Neural progenitor cell (in vitro differentiated cells): ENCODE measurements at regions not wholly inside any gene's neighbourhood (a gene's known extent, or its start where the extent isn't known, plus 50 kb on each side); places are given as distances from the start of the nearest gene placed in this dataset.
A peak's percentile ranks its signal among the peaks of the same experiment; 100 is the strongest.

Experiments used
- DNase-seq: peaks from one replicate; pipeline ENCODE4 v3.0.0-alpha.2; 2016; ENCODE audit warnings: low spot score
- H2AFZ ChIP-seq: fragments of 200-600 bp; sonication (generic); replicated peaks from 2 replicates; pipeline ENCODE4 v1.6.1; 2016; ENCODE audit warnings: antibody characterized with exemption
- H3F3A ChIP-seq: fragments of 200-600 bp; sonication (generic); 2 replicates; pipeline ENCODE4 v1.6.1; 2016; ENCODE audit warnings: antibody characterized with exemption, low read depth
- H3K27ac ChIP-seq: fragments of 200-600 bp; sonication (generic); 2 replicates; pipeline ENCODE4 v1.5.1; 2016; ENCODE audit warnings: mild to moderate bottlenecking
- H3K27me3 ChIP-seq: fragments of 200-600 bp; sonication (generic); 2 replicates; pipeline ENCODE4 v1.6.1; 2016; ENCODE audit warnings: mild to moderate bottlenecking, moderate library complexity
- H3K36me3 ChIP-seq: fragments of 200-600 bp; sonication (generic); 2 replicates; pipeline ENCODE4 v1.5.1; 2016
- H3K4me1 ChIP-seq: fragments of 200-600 bp; sonication (generic); 2 replicates; pipeline ENCODE4 v1.6.1; 2016; ENCODE audit warnings: mixed run types
- H3K4me2 ChIP-seq: fragments of 200-600 bp; sonication (generic); 2 replicates; pipeline ENCODE4 v1.6.1; 2016
- H3K4me3 ChIP-seq: fragments of 200-600 bp; sonication (generic); 2 replicates; pipeline ENCODE4 v1.5.1; 2016
- H3K79me2 ChIP-seq: fragments of 200-600 bp; sonication (generic); 2 replicates; pipeline ENCODE4 v1.6.1; 2016; ENCODE audit warnings: low read depth
- H3K9ac ChIP-seq: fragments of 200-600 bp; sonication (generic); 2 replicates; pipeline ENCODE4 v1.6.1; 2016
- H3K9me3 ChIP-seq: fragments of 200-600 bp; sonication (generic); 2 replicates; pipeline ENCODE4 v1.5.1; 2016; ENCODE audit warnings: low read depth
- H4K20me1 ChIP-seq: fragments of 200-600 bp; sonication (generic); 2 replicates; pipeline ENCODE4 v1.6.1; 2016; ENCODE audit warnings: low read depth
- H3K27ac Mint-ChIP-seq: 3 replicates; pipeline ENCODE4 v1.8.0; 2021; ENCODE audit warnings: mixed read lengths
- H3K27me3 Mint-ChIP-seq: 2 replicates; pipeline ENCODE4 v1.8.0; 2022; ENCODE audit warnings: low read depth, mild to moderate bottlenecking, inconsistent platforms, moderate library complexity, mixed read lengths; ENCODE audit not compliant: insufficient read depth
- H3K36me3 Mint-ChIP-seq: 3 replicates; pipeline ENCODE4 v1.8.0; 2021; ENCODE audit warnings: mixed read lengths
- H3K4me1 Mint-ChIP-seq: 3 replicates; pipeline ENCODE4 v1.8.0; 2021; ENCODE audit warnings: mixed read lengths
- H3K4me3 Mint-ChIP-seq: 3 replicates; pipeline ENCODE4 v1.8.0; 2021; ENCODE audit warnings: mild to moderate bottlenecking, moderate library complexity, mixed read lengths
- H3K9me3 Mint-ChIP-seq: 3 replicates; pipeline ENCODE4 v1.8.0; 2020; ENCODE audit warnings: mixed read lengths
- EZH2 ChIP-seq: fragments of 200-600 bp; sonication (generic); IDR thresholded peaks from 2 replicates; pipeline ENCODE4 v1.6.1; 2017; ENCODE audit warnings: antibody characterized with exemption, mild to moderate bottlenecking, moderate library complexity
- EZH2phosphoT487 ChIP-seq: fragments of 200-600 bp; sonication (generic); IDR thresholded peaks from 2 replicates; pipeline ENCODE4 v1.6.1; 2017; ENCODE audit warnings: antibody characterized with exemption
- TF ChIP-seq, protein P1 (sequence below): fragments of 200-600 bp; sonication (generic); IDR thresholded peaks from 2 replicates; pipeline ENCODE4 v1.5.1; 2017; ENCODE audit warnings: antibody characterized with exemption, mild to moderate bottlenecking

DNA sequence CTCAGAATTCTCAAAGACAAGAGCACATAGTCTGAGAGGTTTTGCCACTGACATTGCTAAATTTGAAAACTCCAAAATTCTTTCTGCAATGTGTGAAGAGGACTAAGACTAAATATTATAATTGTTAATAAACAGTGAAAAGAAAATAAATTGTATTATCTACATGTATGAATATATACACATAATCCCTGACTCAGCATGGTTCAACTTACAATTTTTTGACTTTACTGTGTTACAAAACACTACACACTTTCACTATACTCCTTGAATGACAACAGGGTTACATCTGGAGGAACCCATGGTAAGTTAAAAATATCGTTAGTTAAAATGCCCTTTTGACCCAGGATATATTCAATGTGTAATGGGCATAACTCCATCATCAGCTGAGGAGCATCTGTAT is 2017.2 kb upstream of the TENM3 start:
- Histone ChIP-seq H2AFZ (no peak overlapping the region), H3K27me3 (no peaks in the 10 kb centered on the region), H3K4me2 (no peak overlapping the region), H3F3A (no peaks in the 10 kb centered on the region), H3K9ac (no peak overlapping the region), H3K9me3 (no peaks in the 10 kb centered on the region), H3K79me2 (no peaks in the 10 kb centered on the region), H3K4me1 (no peaks in the 10 kb centered on the region), H3K4me3 (no peak overlapping the region), H3K36me3 (no peaks in the 10 kb centered on the region), H3K27ac (no peak overlapping the region), H4K20me1 (no peaks in the 10 kb centered on the region)
- Mint-ChIP-seq H3K4me1 (no peaks in the 10 kb centered on the region), H3K4me3 (no peak overlapping the region), H3K27me3 (no peaks in the 10 kb centered on the region), H3K27ac (no peak overlapping the region), H3K9me3 (peaks cover 5% of the 10 kb centered on the region), H3K36me3 (no peaks in the 10 kb centered on the region)
- TF ChIP-seq EZH2phosphoT487 (no peak), EZH2 (no peak)
- TF ChIP-seq, protein P1, sequence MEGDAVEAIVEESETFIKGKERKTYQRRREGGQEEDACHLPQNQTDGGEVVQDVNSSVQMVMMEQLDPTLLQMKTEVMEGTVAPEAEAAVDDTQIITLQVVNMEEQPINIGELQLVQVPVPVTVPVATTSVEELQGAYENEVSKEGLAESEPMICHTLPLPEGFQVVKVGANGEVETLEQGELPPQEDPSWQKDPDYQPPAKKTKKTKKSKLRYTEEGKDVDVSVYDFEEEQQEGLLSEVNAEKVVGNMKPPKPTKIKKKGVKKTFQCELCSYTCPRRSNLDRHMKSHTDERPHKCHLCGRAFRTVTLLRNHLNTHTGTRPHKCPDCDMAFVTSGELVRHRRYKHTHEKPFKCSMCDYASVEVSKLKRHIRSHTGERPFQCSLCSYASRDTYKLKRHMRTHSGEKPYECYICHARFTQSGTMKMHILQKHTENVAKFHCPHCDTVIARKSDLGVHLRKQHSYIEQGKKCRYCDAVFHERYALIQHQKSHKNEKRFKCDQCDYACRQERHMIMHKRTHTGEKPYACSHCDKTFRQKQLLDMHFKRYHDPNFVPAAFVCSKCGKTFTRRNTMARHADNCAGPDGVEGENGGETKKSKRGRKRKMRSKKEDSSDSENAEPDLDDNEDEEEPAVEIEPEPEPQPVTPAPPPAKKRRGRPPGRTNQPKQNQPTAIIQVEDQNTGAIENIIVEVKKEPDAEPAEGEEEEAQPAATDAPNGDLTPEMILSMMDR: no peak
- no peak for DNase-seq

DNA sequence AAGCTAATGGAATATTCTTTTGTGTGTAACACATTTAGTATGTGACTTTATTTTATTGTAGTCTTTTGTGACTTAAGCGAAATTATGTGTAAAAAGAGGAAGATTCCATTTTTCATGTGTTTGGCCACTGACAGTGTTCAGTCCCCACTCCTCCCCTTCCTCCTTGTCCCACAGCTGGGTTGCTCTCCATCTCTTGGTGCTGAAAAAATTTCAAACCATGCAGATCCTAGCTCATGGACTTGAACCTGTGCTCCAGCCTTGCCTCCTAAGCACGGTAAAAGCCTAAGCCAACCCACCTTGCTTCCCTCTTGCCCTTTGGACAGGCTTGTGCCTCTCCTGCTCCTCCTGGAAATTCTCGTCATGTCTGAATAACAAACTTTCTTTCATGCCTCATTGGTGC is 2008.5 kb upstream of the TENM3 start:
- Histone ChIP-seq H3K27me3 (no peaks in the 10 kb centered on the region), H3K4me2 (no peak overlapping the region), H3K36me3 (no peaks in the 10 kb centered on the region), H2AFZ (no peak overlapping the region), H3K9me3 (no peaks in the 10 kb centered on the region), H3K27ac (no peak overlapping the region), H3K4me3 (no peak overlapping the region), H3K9ac (no peak overlapping the region), H3K4me1 (no peaks in the 10 kb centered on the region), H4K20me1 (no peaks in the 10 kb centered on the region), H3F3A (no peaks in the 10 kb centered on the region), H3K79me2 (no peaks in the 10 kb centered on the region)
- Mint-ChIP-seq H3K27me3 (no peaks in the 10 kb centered on the region), H3K4me3 (no peak overlapping the region), H3K4me1 (no peaks in the 10 kb centered on the region), H3K36me3 (no peaks in the 10 kb centered on the region), H3K9me3 (no peaks in the 10 kb centered on the region), H3K27ac (no peak overlapping the region)
- no peak for DNase-seq
- TF ChIP-seq EZH2 (no peak), EZH2phosphoT487 (no peak)
- TF ChIP-seq, protein P1: no peak

DNA sequence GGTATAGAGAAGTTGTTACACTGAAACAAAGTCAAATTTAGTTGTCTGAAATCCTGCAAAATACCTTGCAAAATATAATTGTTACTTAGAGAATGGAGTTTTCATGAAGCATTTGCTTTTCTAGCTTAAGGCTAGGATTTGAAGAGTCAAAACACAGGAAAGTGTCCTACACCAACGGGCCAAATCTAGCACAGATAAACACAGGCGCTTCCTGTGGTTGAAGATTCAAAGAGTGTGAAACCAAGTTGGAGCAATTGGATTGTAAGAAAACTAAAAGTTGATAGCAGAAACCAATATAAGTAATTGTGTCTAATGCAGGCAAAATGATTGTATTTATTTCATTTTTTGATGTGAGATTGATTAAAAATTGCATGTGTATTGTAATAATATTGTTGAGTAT is 2002.5 kb upstream of the TENM3 start:
- no peaks in the 10 kb centered on the region for H3F3A ChIP-seq
- H3K4me2 ChIP-seq: no peak overlapping the region
- H3K27ac ChIP-seq: no peak overlapping the region
- H3K4me1 ChIP-seq: no peaks in the 10 kb centered on the region
- Mint-ChIP-seq H3K4me1 (peaks cover 7% of the 10 kb centered on the region), H3K9me3 (no peaks in the 10 kb centered on the region), H3K4me3 (no peak overlapping the region), H3K27me3 (no peaks in the 10 kb centered on the region), H3K36me3 (no peaks in the 10 kb centered on the region), H3K27ac (no peak overlapping the region)
- no peaks in the 10 kb centered on the region for H3K79me2 ChIP-seq
- no peaks in the 10 kb centered on the region for H3K36me3 ChIP-seq
- H3K9me3 ChIP-seq: no peaks in the 10 kb centered on the region
- no peaks in the 10 kb centered on the region for H4K20me1 ChIP-seq
- no peak for DNase-seq
- no peak overlapping the region for H3K4me3 ChIP-seq
- H2AFZ ChIP-seq: peak overlapping the region; percentile 55
- H3K27me3 ChIP-seq: no peaks in the 10 kb centered on the region
- TF ChIP-seq EZH2: no peak
- TF ChIP-seq EZH2phosphoT487: no peak
- TF ChIP-seq, protein P1: no peak
- no peak overlapping the region for H3K9ac ChIP-seq

DNA sequence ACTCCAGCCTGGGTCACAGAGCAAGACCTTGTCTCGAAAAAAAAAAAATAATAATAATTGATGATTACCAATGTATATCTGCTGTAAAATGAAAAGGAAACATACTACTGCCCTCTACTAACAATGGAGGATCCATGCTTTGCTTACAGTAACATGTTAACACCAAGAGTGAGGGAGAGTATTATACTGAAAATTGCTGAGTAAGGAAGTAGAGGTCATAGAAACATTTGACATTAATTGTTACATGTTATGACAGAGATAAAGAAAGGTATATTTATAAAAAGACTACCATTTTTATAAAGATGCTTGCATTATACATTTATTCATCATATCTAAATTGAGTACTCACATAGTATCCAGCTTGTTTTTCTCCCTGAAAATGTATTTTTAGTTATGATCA is 1989.8 kb upstream of the TENM3 start:
- Histone ChIP-seq H3K27me3 (no peaks in the 10 kb centered on the region), H4K20me1 (no peaks in the 10 kb centered on the region), H3K4me3 (no peak overlapping the region), H3K4me2 (no peak overlapping the region), H2AFZ (no peak overlapping the region), H3K36me3 (no peaks in the 10 kb centered on the region), H3F3A (no peaks in the 10 kb centered on the region), H3K9ac (no peak overlapping the region), H3K27ac (no peak overlapping the region), H3K9me3 (no peaks in the 10 kb centered on the region), H3K79me2 (no peaks in the 10 kb centered on the region), H3K4me1 (no peaks in the 10 kb centered on the region)
- Mint-ChIP-seq H3K4me3 (no peak overlapping the region), H3K4me1 (no peaks in the 10 kb centered on the region), H3K27ac (no peak overlapping the region), H3K27me3 (no peaks in the 10 kb centered on the region), H3K36me3 (no peaks in the 10 kb centered on the region), H3K9me3 (no peaks in the 10 kb centered on the region)
- no peak for DNase-seq
- TF ChIP-seq, protein P1: no peak
- TF ChIP-seq EZH2phosphoT487: no peak
- TF ChIP-seq EZH2: no peak
